ENCODE measurements at regions not wholly inside any gene's neighbourhood (a gene's known extent, or its start where the extent isn't known, plus 50 kb on each side); places are given as distances from the start of the nearest gene placed in this dataset.

GRCh38 chr11:119560291-119560690 is 137.3 kb upstream of the THY1 start:
- no peak for TF ChIP-seq EZH2 (IDR thresholded peaks at IDR 0.05)
- TF ChIP-seq POLR2AphosphoS5 (IDR thresholded peaks at IDR 0.05; ENCODE audit: borderline replicate concordance, low read depth, low read length): no peak

All from SK-N-MC (cell line).